ENCODE measurements at regions not wholly inside any gene's neighbourhood (a gene's known extent, or its start where the extent isn't known, plus 50 kb on each side); places are given as distances from the start of the nearest gene placed in this dataset.

DNA sequence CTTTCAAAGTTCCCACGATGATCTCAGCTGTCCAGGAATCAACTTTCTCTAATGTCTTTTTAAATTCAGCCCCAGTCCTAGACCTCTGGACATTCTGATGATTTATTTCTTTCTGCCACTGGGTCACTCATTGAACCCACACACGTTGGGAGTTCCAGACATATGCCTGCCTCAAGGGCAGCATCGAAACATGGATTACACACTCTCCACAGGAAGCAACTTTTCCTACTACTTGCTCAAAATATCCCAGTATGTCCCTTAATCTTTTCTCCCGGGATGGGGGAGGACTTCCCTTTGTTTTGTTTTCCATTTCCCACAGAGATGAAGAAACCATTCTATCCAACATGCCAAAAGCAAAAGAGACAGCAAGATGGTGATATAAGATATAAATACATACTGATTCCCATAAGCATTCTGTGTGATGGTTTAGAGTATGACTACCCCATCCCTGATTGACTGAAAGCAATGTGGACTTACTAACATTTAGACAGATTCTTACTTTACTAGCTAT is 79.8 kb upstream of the PPARGC1A start:
- TF ChIP-seq ZFP30 (CRISPR knock-in tag; IDR thresholded peaks at IDR 0.05), result no peak
- no peak for TF ChIP-seq TCF4 (CRISPR knock-in tag; IDR thresholded peaks at IDR 0.05; ENCODE audit: borderline replicate concordance)
- no peak for TF ChIP-seq TOX (CRISPR knock-in tag; IDR thresholded peaks at IDR 0.05; ENCODE audit: borderline replicate concordance)
- TF ChIP-seq, protein P1, sequence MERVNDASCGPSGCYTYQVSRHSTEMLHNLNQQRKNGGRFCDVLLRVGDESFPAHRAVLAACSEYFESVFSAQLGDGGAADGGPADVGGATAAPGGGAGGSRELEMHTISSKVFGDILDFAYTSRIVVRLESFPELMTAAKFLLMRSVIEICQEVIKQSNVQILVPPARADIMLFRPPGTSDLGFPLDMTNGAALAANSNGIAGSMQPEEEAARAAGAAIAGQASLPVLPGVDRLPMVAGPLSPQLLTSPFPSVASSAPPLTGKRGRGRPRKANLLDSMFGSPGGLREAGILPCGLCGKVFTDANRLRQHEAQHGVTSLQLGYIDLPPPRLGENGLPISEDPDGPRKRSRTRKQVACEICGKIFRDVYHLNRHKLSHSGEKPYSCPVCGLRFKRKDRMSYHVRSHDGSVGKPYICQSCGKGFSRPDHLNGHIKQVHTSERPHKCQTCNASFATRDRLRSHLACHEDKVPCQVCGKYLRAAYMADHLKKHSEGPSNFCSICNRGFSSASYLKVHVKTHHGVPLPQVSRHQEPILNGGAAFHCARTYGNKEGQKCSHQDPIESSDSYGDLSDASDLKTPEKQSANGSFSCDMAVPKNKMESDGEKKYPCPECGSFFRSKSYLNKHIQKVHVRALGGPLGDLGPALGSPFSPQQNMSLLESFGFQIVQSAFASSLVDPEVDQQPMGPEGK (CRISPR knock-in tag; IDR thresholded peaks at IDR 0.05; ENCODE audit: borderline replicate concordance), result no peak
